ENCODE measurements at regions not wholly inside any gene's neighbourhood (a gene's known extent, or its start where the extent isn't known, plus 50 kb on each side); places are given as distances from the start of the nearest gene placed in this dataset.
"Not testable (repeated sequence)": the region's sequence is repeated elsewhere in the genome, so short reads cannot be mapped to it uniquely, and the experiment has no call there.

- DNase-seq = no peak
Observed at GRCh38 chr1:101428562-101428961, 191.7 kb downstream of the S1PR1 start.

GRCh38 chr1:101431956-101432510, 195.2 kb downstream of the S1PR1 start:
- DNase-seq = no peak

- DNase-seq = no peak
Observed at GRCh38 chr1:101435831-101436511, 199.2 kb downstream of the S1PR1 start.

GRCh38 chr1:101437800-101438199, 201.0 kb downstream of the S1PR1 start:
- no peak for DNase-seq

- DNase-seq = no peak
Observed at GRCh38 chr1:101438359-101438758, 201.5 kb downstream of the S1PR1 start.

GRCh38 chr1:101440485-101440884, 203.7 kb downstream of the S1PR1 start:
- DNase-seq = peak; percentile 40

GRCh38 chr1:101444381-101444780, 207.6 kb downstream of the S1PR1 start:
- DNase-seq = no peak

GRCh38 chr1:101444873-101445618, 208.2 kb downstream of the S1PR1 start:
- DNase-seq = no peak

- no peak for DNase-seq
Observed at GRCh38 chr1:101448018-101448417, 211.2 kb downstream of the S1PR1 start.

GRCh38 chr1:101450691-101451090, 213.9 kb downstream of the S1PR1 start:
- not testable (repeated sequence) for DNase-seq

GRCh38 chr1:101451888-101452287, 215.1 kb downstream of the S1PR1 start:
- no peak for DNase-seq

- no peak for DNase-seq
Observed at GRCh38 chr1:101452825-101453224, 216.0 kb downstream of the S1PR1 start.

GRCh38 chr1:101453844-101454243, 217.0 kb downstream of the S1PR1 start:
- no peak for DNase-seq

- DNase-seq = no peak
Observed at GRCh38 chr1:101455166-101455565, 218.3 kb downstream of the S1PR1 start.

GRCh38 chr1:101460739-101461138, 223.9 kb downstream of the S1PR1 start:
- DNase-seq = no peak

- no peak for DNase-seq
Observed at GRCh38 chr1:101463195-101463594, 226.4 kb downstream of the S1PR1 start.

GRCh38 chr1:101465941-101466340, 229.1 kb downstream of the S1PR1 start:
- no peak for DNase-seq

- DNase-seq = no peak
Observed at GRCh38 chr1:101474039-101474665, 237.3 kb downstream of the S1PR1 start.

GRCh38 chr1:101476541-101476940, 239.7 kb downstream of the S1PR1 start:
- no peak for DNase-seq

- no peak for DNase-seq
Observed at GRCh38 chr1:101479945-101480344, 243.1 kb downstream of the S1PR1 start.

- DNase-seq = no peak
Observed at GRCh38 chr1:101482306-101482705, 245.5 kb downstream of the S1PR1 start.

GRCh38 chr1:101483982-101484688, 247.3 kb downstream of the S1PR1 start:
- no peak for DNase-seq
